Inferior parietal cortex (tissue), 1 donor: ENCODE measurements at regions not wholly inside any gene's neighbourhood (a gene's known extent, or its start where the extent isn't known, plus 50 kb on each side); places are given as distances from the start of the nearest gene placed in this dataset.

Source experiments
- DNase-seq: peaks from one replicate; pipeline ENCODE4 v3.0.0-alpha.2; 2016; ENCODE audit errors: extremely low spot score

GRCh38 chr6:29884261-29884660, 56.6 kb downstream of the HLA-G start:
- no peak for DNase-seq

GRCh38 chr6:29886701-29887100, 55.6 kb upstream of the HLA-A start:
- no peak for DNase-seq

- no peak for DNase-seq
Measured at GRCh38 chr6:29887330-29887818, 55.0 kb upstream of the HLA-A start.

GRCh38 chr6:29887819-29888776, 54.2 kb upstream of the HLA-A start:
- peak; percentile 7 for DNase-seq
